GM03348 (cell line): ENCODE measurements at regions not wholly inside any gene's neighbourhood (a gene's known extent, or its start where the extent isn't known, plus 50 kb on each side); places are given as distances from the start of the nearest gene placed in this dataset.

Source experiments
- DNase-seq: peaks from one replicate; pipeline ENCODE4 v3.0.0; 2012; ENCODE audit warnings: low spot score

DNA sequence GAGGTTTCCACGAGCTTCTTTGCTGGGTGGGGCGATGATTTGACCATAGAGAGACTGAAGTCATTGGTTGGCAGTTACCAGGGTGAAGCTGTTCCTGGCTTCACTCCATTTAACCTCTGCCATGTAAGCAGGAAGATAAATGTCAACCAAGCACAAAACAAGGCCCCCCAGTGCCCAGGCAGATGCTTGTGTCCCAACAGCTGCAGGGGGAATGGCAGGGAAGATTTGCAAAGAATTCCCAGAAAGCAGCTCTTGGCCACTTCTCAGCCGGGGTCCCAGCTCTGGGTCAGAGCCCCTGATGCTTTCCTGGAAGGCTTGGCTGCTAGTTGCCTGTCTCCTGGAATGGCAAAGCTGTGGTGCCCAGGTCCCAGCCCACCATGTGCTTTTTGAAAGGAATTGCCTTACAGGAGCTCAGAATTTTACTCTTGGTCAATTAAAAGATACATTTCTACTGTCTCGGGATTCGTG, 383.4 kb downstream of the ENC1 start:
- no peak for DNase-seq

DNA sequence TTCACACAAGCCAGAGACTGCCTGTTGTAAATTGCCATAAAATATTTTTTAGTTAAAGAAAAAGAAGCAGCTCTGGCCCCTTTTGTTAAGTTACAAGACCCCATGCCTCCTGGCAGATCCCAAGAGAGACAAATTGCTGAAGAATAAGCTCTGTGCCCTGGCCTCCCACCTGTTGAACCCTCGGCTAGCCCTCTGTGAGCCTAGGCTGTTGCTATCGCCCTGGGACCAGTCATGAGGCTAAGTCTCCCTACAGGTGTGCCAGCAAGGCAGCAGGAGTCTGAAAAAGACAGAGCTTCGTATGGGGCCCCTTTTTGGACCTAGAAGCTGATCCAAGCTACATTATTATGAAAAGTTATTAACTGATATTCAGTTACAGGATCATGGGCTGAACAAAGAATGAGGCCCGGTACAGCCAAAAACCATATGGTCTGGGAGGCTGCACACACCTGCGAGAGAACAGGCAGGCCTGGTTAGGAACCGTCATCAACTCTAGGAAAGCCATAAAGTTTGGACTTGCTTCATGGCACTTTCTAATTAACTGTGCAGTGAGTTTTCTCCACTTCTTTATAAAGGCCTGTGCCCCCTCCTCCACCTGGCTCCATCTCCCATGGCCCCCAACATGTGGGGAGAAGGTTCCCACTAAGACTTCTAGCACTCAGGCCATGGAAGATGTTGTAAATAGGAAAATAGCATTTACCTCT, 384.7 kb downstream of the ENC1 start:
- DNase-seq = no peak

GRCh38 chr5:74254257-74254656, 386.3 kb downstream of the ENC1 start:
- no peak for DNase-seq

GRCh38 chr5:74252044-74252443, 388.5 kb downstream of the ENC1 start:
- no peak for DNase-seq

- peak; percentile 86 for DNase-seq
These were observed 389.1 kb downstream of the ENC1 start for GRCh38 chr5:74251141-74252035.

- DNase-seq = no peak
These were observed 390.0 kb downstream of the ENC1 start for GRCh38 chr5:74250304-74251102.

GRCh38 chr5:74248576-74248975, 392.0 kb downstream of the ENC1 start:
- no peak for DNase-seq

DNA sequence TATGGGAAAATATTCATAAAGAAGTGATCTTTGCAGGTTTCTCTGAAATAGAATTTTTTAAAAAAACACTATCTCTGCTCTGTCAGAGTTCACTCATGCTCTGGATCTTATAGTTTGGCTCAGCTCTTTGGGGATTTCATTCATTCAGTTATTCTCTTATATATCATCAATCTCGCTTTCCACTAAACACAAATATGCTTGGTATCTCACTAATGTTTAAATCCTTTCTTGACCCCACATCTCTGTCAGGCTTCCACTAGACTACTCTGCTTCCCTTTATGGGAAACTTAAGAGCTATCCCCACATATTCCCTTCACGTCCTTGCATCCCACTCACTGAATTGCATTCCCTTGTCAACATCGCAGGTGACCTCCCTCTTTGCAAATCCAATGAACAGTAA, 396.1 kb downstream of the ENC1 start:
- DNase-seq = no peak

GRCh38 chr5:74243634-74244033, 396.9 kb downstream of the ENC1 start:
- DNase-seq = no peak

GRCh38 chr5:74242516-74242915, 398.0 kb downstream of the ENC1 start:
- DNase-seq = no peak

DNA sequence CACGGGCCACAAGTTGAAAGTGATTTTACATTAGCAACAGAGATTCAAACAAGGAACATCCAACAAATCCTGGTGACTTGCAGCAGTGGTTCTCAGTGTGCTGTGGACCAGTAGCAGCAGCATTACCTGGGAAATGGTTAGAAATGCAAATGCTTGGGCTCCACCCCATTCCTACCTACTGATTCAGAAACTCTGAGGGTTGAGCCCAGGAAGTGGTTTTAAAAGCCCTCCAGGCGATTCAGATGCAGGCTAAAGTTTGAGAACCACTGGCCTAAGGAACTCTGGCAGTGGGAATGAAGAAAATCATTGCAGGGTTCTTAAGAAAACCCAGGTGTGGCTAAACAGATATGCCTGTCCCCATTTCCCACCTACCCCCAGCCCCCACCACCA, 398.8 kb downstream of the ENC1 start:
- DNase-seq = no peak

GRCh38 chr5:74240783-74241750, 399.5 kb downstream of the ENC1 start:
- no peak for DNase-seq

DNA sequence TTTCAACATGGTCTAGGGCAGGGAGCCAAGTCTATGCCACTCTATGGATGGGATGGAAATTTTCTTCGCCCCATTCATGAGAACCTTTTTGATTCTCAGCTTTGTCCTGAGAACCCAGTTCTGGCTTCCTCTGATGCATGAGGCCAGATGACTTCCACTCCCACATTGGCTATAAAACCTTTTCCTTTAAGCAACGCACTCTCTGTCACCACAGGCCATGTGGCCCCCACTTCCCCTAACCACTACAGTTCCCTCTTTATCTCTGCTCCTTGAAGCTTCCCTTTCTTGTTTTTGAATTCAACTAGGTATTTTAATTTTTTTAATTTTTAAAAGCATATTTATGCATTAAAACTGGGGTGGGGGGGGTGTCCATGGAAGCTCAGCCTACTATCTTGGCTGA, 401.3 kb downstream of the ENC1 start:
- DNase-seq = no peak

DNA sequence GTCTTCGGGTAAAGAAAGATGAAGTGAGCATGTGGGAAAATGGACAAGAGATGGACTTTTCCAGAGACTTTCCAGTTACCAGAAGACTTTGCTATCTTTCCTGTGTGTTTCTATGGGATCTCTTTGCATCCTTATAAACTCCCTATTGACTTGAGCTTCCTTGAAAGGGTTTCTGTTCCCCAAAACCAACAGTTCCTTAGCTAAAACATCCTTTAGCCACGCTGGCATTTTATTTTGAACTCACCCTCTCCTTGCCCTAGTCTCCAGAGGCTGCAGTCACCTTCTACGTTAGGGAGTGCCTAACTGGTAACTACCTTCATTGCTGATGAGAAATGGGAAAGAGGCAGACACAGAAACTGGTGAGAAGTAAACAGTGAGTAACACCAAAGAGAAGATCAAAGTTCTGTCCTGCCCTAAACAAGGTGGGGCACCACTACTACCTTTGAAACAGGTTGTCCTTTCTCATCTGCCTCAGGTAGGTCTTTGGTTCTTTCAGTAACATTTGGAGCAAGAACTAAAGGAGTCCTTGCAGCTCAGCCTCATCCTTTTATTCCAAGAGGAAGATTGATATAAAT, 402.9 kb downstream of the ENC1 start:
- DNase-seq = no peak

- DNase-seq = no peak
These were observed 405.0 kb downstream of the ENC1 start for GRCh38 chr5:74235552-74235951.

DNA sequence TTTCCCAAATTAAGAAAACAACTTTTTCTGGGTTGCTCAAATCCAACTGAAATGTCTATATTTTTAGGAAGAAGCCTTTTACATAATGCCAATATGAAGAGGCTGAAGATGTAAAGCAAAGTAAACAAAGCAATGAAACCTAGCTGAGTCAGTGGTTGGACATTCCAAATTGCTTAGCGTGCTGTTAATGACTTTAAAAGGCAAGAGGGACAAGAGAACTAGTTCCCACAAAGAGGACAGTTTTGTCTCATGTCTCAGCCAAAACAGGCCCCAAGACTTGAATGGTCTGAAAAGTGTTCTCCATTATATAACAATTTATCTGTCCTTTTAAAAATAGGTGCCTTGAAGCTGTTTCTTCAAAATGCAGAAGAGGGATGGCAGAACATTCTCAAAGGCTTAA, 407.0 kb downstream of the ENC1 start:
- DNase-seq = peak; percentile 28

DNA sequence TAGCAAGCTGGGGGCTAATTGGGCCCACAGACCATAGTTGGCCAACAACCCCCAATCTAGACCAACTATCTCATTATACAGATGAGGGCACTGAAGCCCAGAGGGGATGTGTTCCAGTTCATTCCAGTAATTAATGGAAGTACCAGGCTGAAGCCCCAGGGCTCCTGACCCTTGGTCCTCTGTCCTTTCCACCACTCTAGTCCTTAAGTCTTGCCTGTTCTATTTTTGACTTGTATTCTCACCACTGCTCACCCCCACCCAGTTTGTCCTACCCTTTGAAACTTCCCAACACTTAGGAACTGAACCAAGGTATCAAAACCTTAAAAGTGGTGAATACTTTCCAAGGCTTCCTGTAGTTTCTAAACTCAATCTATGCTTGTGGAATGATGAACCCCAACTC, 407.4 kb downstream of the ENC1 start:
- DNase-seq = no peak

GRCh38 chr5:74232276-74232675, 408.3 kb downstream of the ENC1 start:
- DNase-seq = peak; percentile 83

GRCh38 chr5:74231697-74232096, 408.8 kb downstream of the ENC1 start:
- no peak for DNase-seq

GRCh38 chr5:74226716-74227485, 413.6 kb downstream of the ENC1 start:
- no peak for DNase-seq
